ENCODE measurements at regions not wholly inside any gene's neighbourhood (a gene's known extent, or its start where the extent isn't known, plus 50 kb on each side); places are given as distances from the start of the nearest gene placed in this dataset.

DNA sequence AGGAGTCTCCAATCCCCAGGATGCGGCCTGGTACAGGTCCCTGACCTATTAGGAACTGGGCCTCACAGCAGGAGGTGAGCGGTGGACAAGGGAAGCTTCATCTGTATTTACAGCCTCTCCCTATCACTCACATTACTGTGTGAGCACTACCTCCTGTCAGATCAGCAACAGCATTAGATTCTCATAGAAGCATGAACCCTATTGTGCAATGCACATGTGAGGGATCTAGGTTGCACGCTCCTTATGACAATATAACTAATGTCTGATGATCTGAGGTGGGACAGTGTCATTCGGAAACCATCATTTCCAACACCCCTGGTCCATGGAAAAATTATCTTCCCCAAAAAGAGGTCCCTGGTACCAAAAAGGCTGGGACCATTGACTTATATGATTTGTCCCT is 1000.5 kb downstream of the FLRT2 start:
- no peak for TF ChIP-seq CTCF (IDR thresholded peaks at IDR 0.05; ENCODE audit: low read depth, low read length, poor library complexity, severe bottlenecking)
- TF ChIP-seq EZH2phosphoT487 (IDR thresholded peaks at IDR 0.05; ENCODE audit: borderline replicate concordance, low read length): no peak
